Liver (tissue), 8 donors: ENCODE measurements at regions not wholly inside any gene's neighbourhood (a gene's known extent, or its start where the extent isn't known, plus 50 kb on each side); places are given as distances from the start of the nearest gene placed in this dataset.

Experiments
- DNase-seq: peaks from one replicate; pipeline ENCODE4 v3.0.0-alpha.2; 2017; ENCODE audit warnings: low spot score
- H3K27ac ChIP-seq, 2 donors: one replicate each; pipeline ENCODE4 v1.7.0; 2013; ENCODE audit warnings: inconsistent platforms in 2 of 2, low read length in 2 of 2, control low read depth in 1 of 2, low read depth in 1 of 2, mild to moderate bottlenecking in 1 of 2
- H3K27me3 ChIP-seq, 4 donors: one replicate each; pipeline versions ENCODE4 v1.6.1 to v1.7.0; 2013; ENCODE audit warnings: low read length in 3 of 4, inconsistent platforms in 1 of 4, mild to moderate bottlenecking in 1 of 4, moderate library complexity in 1 of 4; ENCODE audit not compliant: control insufficient read depth in 4 of 4, insufficient read depth in 4 of 4
- H3K36me3 ChIP-seq, 4 donors: one replicate each; pipeline versions ENCODE4 v1.6.1 to v1.7.0; 2013; ENCODE audit warnings: low read length in 3 of 4, mild to moderate bottlenecking in 3 of 4, low read depth in 1 of 4, moderate library complexity in 1 of 4; ENCODE audit not compliant: control insufficient read depth in 4 of 4, insufficient read depth in 3 of 4
- H3K4me1 ChIP-seq, 4 donors: one replicate each; pipeline versions ENCODE4 v1.6.1 to v1.7.0; 2013; ENCODE audit warnings: low read length in 3 of 4, mild to moderate bottlenecking in 3 of 4, moderate library complexity in 1 of 4; ENCODE audit not compliant: control insufficient read depth in 4 of 4, insufficient read depth in 4 of 4
- H3K4me3 ChIP-seq, 3 donors: one replicate each; pipeline versions ENCODE4 v1.6.1 to v1.7.0; 2013; ENCODE audit warnings: low read length in 3 of 3, control low read depth in 1 of 3, low read depth in 1 of 3, mild to moderate bottlenecking in 1 of 3
- H3K9ac ChIP-seq, 2 donors: one replicate each; pipeline ENCODE4 v1.7.0; 2013; ENCODE audit warnings: low read length in 2 of 2, mild to moderate bottlenecking in 2 of 2, moderate library complexity in 2 of 2, control low read depth in 1 of 2, low read depth in 1 of 2
- H3K9me3 ChIP-seq, 4 donors: one replicate each; pipeline versions ENCODE4 v1.6.1 to v1.7.0; 2013; ENCODE audit warnings: low read length in 3 of 4; ENCODE audit not compliant: control insufficient read depth in 4 of 4
- ATF3 ChIP-seq: IDR thresholded peaks from 2 replicates; pipeline ENCODE4 v1.6.1; 2016; ENCODE audit warnings: antibody characterized with exemption
- EGR1 ChIP-seq, 2 donors: IDR thresholded peaks; 2 replicates each; pipeline ENCODE4 v1.6.1; 2016 to 2018; ENCODE audit warnings: antibody characterized with exemption in 2 of 2, low read depth in 2 of 2
- FOXA1 ChIP-seq: IDR thresholded peaks from 2 replicates; pipeline ENCODE4 v1.6.1; 2016; ENCODE audit warnings: antibody characterized with exemption
- FOXA2 ChIP-seq: IDR thresholded peaks from 2 replicates; pipeline ENCODE4 v1.6.1; 2016; ENCODE audit warnings: antibody characterized with exemption
- GABPA ChIP-seq, 2 donors: IDR thresholded peaks in 1 of 2; conservative IDR thresholded peaks in 1 of 2; 2 replicates each; pipeline ENCODE4 v1.6.1; 2016; ENCODE audit warnings: antibody characterized with exemption in 2 of 2, mild to moderate bottlenecking in 1 of 2, moderate library complexity in 1 of 2
- HNF4A ChIP-seq, 2 donors: conservative IDR thresholded peaks; 2 replicates each; pipeline ENCODE4 v1.6.1; 2016; ENCODE audit warnings: antibody characterized with exemption in 2 of 2, mild to moderate bottlenecking in 2 of 2
- HNF4G ChIP-seq: IDR thresholded peaks from 2 replicates; pipeline ENCODE4 v1.6.1; 2016; ENCODE audit warnings: antibody characterized with exemption
- JUND ChIP-seq, 2 donors: IDR thresholded peaks; 2 replicates each; pipeline ENCODE4 v1.6.1; 2016; ENCODE audit warnings: antibody characterized with exemption in 2 of 2
- MAX ChIP-seq: IDR thresholded peaks from 2 replicates; pipeline ENCODE4 v1.6.1; 2016; ENCODE audit warnings: antibody characterized with exemption
- NR2F2 ChIP-seq: IDR thresholded peaks from 2 replicates; pipeline ENCODE4 v1.6.1; 2016; ENCODE audit warnings: antibody characterized with exemption
- RAD21 ChIP-seq, 2 donors: IDR thresholded peaks; 2 replicates each; pipeline ENCODE4 v1.6.1; 2016; ENCODE audit warnings: antibody characterized with exemption in 2 of 2, mild to moderate bottlenecking in 2 of 2
- REST ChIP-seq: IDR thresholded peaks from 2 replicates; pipeline ENCODE4 v1.6.1; 2016; ENCODE audit warnings: antibody characterized with exemption, mild to moderate bottlenecking
- RXRA ChIP-seq, 2 donors: IDR thresholded peaks; 2 replicates each; pipeline ENCODE4 v1.6.1; 2017 to 2018; ENCODE audit warnings: antibody characterized with exemption in 2 of 2, mild to moderate bottlenecking in 1 of 2
- SP1 ChIP-seq: IDR thresholded peaks from 2 replicates; pipeline ENCODE4 v1.6.1; 2018; ENCODE audit warnings: antibody characterized with exemption, mild to moderate bottlenecking
- TAF1 ChIP-seq: conservative IDR thresholded peaks from 2 replicates; pipeline ENCODE4 v1.6.1; 2016; ENCODE audit warnings: antibody characterized with exemption, mild to moderate bottlenecking
- YY1 ChIP-seq: IDR thresholded peaks from 2 replicates; pipeline ENCODE4 v1.6.1; 2016; ENCODE audit warnings: antibody characterized with exemption, mild to moderate bottlenecking
- WGBS: extraction: QIAGEN DNeasy Blood & Tissue Kit; methylation state at CpG from one replicate; pipeline ENCODE4 v1.1.7; 2013; 5-methylcytosine and 5-hydroxymethylcytosine counted together
- TF ChIP-seq, protein P1 (sequence below): IDR thresholded peaks from 2 replicates; pipeline ENCODE4 v1.6.1; 2016; ENCODE audit warnings: antibody characterized with exemption
- TF ChIP-seq, protein P2 (sequence below): fragments of 150-350 bp; IDR thresholded peaks from 2 replicates; pipeline ENCODE4 v1.5.1; 2017; ENCODE audit warnings: improper control_type of control experiment, low read depth, low read length; ENCODE audit not compliant: missing input control
- donor health status: healthy.
- donor health status: healthy.
- donor health status: healthy.
- donor health status: healthy.
- donor health status: healthy.

- Histone ChIP-seq H3K36me3 (no peaks in the 10 kb centered on the region), H3K4me3 (no peak overlapping the region), H3K9ac (no peak overlapping the region), H3K9me3 (no peaks in the 10 kb centered on the region), H3K27me3 (no peaks in the 10 kb centered on the region), H3K27ac (no peak overlapping the region), H3K4me1 (no peaks in the 10 kb centered on the region)
- 83% methylated on average over 9 of the region's 9 CpGs for WGBS
- no peak for DNase-seq
- TF ChIP-seq MAX (no peak), FOXA1 (no peak), GABPA (IDR thresholded peaks at IDR 0.05 in 1 of 2, conservative IDR thresholded peaks at IDR 0.05 in 1 of 2) (no peak), RXRA (IDR thresholded peaks at IDR 0.05) (no peak), YY1 (no peak), RAD21 (IDR thresholded peaks at IDR 0.05) (no peak), EGR1 (IDR thresholded peaks at IDR 0.05; ENCODE audit: low read depth in 2 of 2) (no peak), TAF1 (no peak), HNF4A (conservative IDR thresholded peaks at IDR 0.05) (no peak), ATF3 (no peak), REST (no peak), FOXA2 (no peak), HNF4G (no peak), SP1 (no peak), NR2F2 (no peak), JUND (IDR thresholded peaks at IDR 0.05) (no peak)
- TF ChIP-seq, protein P1, sequence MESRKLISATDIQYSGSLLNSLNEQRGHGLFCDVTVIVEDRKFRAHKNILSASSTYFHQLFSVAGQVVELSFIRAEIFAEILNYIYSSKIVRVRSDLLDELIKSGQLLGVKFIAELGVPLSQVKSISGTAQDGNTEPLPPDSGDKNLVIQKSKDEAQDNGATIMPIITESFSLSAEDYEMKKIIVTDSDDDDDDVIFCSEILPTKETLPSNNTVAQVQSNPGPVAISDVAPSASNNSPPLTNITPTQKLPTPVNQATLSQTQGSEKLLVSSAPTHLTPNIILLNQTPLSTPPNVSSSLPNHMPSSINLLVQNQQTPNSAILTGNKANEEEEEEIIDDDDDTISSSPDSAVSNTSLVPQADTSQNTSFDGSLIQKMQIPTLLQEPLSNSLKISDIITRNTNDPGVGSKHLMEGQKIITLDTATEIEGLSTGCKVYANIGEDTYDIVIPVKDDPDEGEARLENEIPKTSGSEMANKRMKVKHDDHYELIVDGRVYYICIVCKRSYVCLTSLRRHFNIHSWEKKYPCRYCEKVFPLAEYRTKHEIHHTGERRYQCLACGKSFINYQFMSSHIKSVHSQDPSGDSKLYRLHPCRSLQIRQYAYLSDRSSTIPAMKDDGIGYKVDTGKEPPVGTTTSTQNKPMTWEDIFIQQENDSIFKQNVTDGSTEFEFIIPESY, result no peak
- TF ChIP-seq, protein P2, sequence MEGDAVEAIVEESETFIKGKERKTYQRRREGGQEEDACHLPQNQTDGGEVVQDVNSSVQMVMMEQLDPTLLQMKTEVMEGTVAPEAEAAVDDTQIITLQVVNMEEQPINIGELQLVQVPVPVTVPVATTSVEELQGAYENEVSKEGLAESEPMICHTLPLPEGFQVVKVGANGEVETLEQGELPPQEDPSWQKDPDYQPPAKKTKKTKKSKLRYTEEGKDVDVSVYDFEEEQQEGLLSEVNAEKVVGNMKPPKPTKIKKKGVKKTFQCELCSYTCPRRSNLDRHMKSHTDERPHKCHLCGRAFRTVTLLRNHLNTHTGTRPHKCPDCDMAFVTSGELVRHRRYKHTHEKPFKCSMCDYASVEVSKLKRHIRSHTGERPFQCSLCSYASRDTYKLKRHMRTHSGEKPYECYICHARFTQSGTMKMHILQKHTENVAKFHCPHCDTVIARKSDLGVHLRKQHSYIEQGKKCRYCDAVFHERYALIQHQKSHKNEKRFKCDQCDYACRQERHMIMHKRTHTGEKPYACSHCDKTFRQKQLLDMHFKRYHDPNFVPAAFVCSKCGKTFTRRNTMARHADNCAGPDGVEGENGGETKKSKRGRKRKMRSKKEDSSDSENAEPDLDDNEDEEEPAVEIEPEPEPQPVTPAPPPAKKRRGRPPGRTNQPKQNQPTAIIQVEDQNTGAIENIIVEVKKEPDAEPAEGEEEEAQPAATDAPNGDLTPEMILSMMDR, result no peak
Measured at GRCh38 chr11:127607487-127608085, 607.0 kb upstream of the KIRREL3 start.
